Thymus (tissue), 11 donors: ENCODE measurements at regions not wholly inside any gene's neighbourhood (a gene's known extent, or its start where the extent isn't known, plus 50 kb on each side); places are given as distances from the start of the nearest gene placed in this dataset.

Experiments
- DNase-seq, 9 donors: peaks; one replicate each; pipeline ENCODE4 v3.0.0-alpha.2; 2013; ENCODE audit warnings: low spot score in 9 of 9, low read depth in 6 of 9, missing footprints in 1 of 9
- H3K27ac ChIP-seq, 2 donors: one replicate each; pipeline ENCODE4 v1.5.1; 2013; ENCODE audit warnings: control low read depth in 1 of 2, low read depth in 1 of 2, low read length in 1 of 2, mild to moderate bottlenecking in 1 of 2, moderate library complexity in 1 of 2
- H3K27me3 ChIP-seq, 2 donors: one replicate each; pipeline ENCODE4 v1.5.1; 2013; ENCODE audit warnings: low read length in 1 of 2; ENCODE audit not compliant: control insufficient read depth in 2 of 2, insufficient read depth in 1 of 2
- H3K36me3 ChIP-seq, 2 donors: one replicate each; pipeline ENCODE4 v1.5.1; 2013; ENCODE audit warnings: low read length in 1 of 2, mild to moderate bottlenecking in 1 of 2, moderate library complexity in 1 of 2; ENCODE audit not compliant: control insufficient read depth in 2 of 2, insufficient read depth in 2 of 2
- H3K4me1 ChIP-seq, 2 donors: one replicate each; pipeline ENCODE4 v1.5.1; 2013; ENCODE audit warnings: low read length in 2 of 2; ENCODE audit not compliant: control insufficient read depth in 2 of 2, insufficient read depth in 2 of 2
- H3K4me3 ChIP-seq, 2 donors: one replicate each; pipeline ENCODE4 v1.5.1; 2013; ENCODE audit warnings: low read length in 2 of 2, control low read depth in 1 of 2, mild to moderate bottlenecking in 1 of 2
- H3K9me3 ChIP-seq, 2 donors: one replicate each; pipeline ENCODE4 v1.5.1; 2013; ENCODE audit warnings: low read length in 1 of 2, mild to moderate bottlenecking in 1 of 2; ENCODE audit not compliant: control insufficient read depth in 2 of 2, insufficient read depth in 1 of 2
- WGBS: extraction: QIAGEN DNeasy Blood & Tissue Kit; methylation state at CpG from one replicate; pipeline ENCODE4 v1.1.7; 2013; 5-methylcytosine and 5-hydroxymethylcytosine counted together
- donor health status: healthy.

DNA sequence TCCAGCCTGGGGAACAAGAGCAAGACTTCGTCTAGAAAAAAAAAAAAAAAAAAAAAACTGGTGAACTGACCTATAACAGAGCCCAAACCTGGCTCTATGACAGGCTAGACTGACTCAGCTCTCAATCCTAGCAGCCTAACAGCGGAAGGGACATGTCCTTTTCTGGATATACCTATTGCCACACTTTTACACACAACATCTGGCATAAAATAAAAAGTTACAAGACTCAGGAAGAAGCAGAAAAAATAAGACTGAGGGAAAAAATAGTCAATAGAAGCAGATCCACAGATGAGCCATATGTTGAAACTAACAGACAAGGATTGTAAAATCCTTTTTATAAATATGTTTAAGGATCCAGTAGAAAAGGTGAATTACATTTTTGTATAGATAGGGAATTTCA, 57.5 kb upstream of the IPO9 start:
- no peaks in the 10 kb centered on the region for H3K36me3 ChIP-seq
- no peak overlapping the region for H3K4me3 ChIP-seq

GRCh38 chr1:201772178-201772577, 56.8 kb upstream of the IPO9 start:
- Histone ChIP-seq H3K9me3 (no peaks in the 10 kb centered on the region), H3K36me3 (no peaks in the 10 kb centered on the region), H3K27me3 (no peaks in the 10 kb centered on the region), H3K4me3 (no peak overlapping the region), H3K4me1 (no peaks in the 10 kb centered on the region), H3K27ac (no peak overlapping the region)
- no peak for DNase-seq
- 98% methylated on average over 1 of the region's 1 CpG for WGBS

More for the DNA sequence above, 57.5 kb upstream of the IPO9 start:
- 92% methylated on average over 2 of the region's 2 CpGs for WGBS
- no peak for DNase-seq
- H3K9me3 ChIP-seq, result no peaks in the 10 kb centered on the region
- no peaks in the 10 kb centered on the region for H3K27me3 ChIP-seq
- no peak overlapping the region for H3K27ac ChIP-seq
- no peaks in the 10 kb centered on the region for H3K4me1 ChIP-seq

DNA sequence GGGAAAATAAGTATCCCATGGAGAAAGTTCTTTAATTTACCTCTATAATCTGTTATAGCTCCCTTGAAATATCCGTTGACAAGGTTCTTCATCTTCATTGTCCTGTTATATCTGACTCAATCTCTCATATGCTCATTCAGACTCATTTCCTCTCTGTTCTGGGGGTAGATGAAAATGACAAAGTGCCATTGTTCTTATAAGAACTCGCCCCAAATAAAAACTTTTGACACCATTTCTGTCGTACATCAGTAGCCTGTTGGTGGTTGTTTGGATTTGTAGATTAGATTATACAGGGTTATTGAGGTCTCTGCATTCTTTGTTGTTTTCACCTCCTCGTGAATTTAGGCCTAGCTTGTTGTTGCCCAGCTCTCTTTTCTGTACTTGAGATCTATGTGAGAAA, 55.2 kb upstream of the IPO9 start:
- Histone ChIP-seq H3K36me3 (no peaks in the 10 kb centered on the region), H3K9me3 (no peaks in the 10 kb centered on the region), H3K27ac (no peak overlapping the region), H3K27me3 (no peaks in the 10 kb centered on the region), H3K4me3 (no peak overlapping the region), H3K4me1 (no peaks in the 10 kb centered on the region)
- no peak for DNase-seq
- 94% methylated on average over 4 of the region's 4 CpGs for WGBS

DNA sequence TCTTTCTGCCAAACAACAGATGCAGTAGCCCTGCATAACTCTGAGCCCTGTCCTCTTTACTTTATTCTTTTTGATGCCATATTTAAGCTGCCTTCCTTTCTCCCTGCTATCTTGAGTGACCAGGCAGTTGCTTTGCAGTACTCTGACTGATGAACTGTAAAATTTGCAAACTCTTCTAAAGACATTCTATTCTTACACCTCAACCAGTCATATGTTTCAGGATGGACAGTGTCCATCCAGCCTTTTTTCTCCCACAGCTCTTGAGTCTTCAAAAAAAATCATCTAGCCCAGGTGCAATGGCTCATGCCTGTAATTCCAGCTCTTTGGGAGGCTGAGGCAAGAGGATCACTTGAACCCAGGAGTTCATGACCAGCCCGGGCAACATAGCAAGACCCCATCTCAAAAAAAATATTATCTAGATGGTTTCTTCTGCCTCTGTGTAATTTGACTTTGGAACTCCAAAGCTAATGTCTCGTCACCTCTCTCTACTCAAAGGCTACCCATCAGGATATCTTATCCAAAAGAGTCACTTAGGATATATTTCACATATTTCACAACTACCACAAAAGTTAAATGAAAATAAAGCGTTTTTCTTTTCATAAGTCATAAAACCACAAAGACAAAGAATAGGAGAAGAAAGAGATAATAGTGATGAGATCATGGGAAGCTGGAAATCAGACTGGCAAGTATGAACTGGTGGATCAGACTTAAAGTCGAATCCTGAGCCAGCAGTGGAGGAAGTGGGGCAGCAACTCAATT, 54.6 kb upstream of the IPO9 start:
- H3K27me3 ChIP-seq, result no peaks in the 10 kb centered on the region
- DNase-seq, result no peak
- no peaks in the 10 kb centered on the region for H3K9me3 ChIP-seq
- H3K27ac ChIP-seq, result no peak overlapping the region
- no peaks in the 10 kb centered on the region for H3K36me3 ChIP-seq
- WGBS, result 81% methylated on average over 4 of the region's 4 CpGs
- no peaks in the 10 kb centered on the region for H3K4me1 ChIP-seq
- H3K4me3 ChIP-seq, result no peak overlapping the region

DNA sequence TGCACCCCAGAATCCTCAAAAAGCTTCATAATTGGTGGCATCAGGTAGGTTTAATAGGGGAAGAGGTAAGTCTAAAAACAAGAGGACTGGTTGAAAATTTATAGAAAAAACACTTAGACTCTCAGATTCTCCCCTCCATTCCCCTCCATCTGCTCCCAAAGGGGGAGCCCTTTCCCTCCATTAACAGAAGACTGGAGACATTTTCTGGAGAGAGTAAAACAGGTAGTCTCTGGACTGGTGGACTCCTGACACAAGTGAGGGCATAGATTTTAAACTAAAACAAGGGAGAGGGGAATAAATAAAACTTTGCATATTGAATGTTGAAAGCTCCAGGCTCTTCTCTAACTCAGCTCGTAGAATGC, 54.0 kb upstream of the IPO9 start:
- Histone ChIP-seq H3K27me3 (no peaks in the 10 kb centered on the region), H3K27ac (no peak overlapping the region), H3K4me1 (no peaks in the 10 kb centered on the region), H3K9me3 (no peaks in the 10 kb centered on the region), H3K4me3 (no peak overlapping the region), H3K36me3 (no peaks in the 10 kb centered on the region)
- no peak for DNase-seq
- 94% methylated on average over 1 of the region's 1 CpG for WGBS

- H3K9me3 ChIP-seq, result no peaks in the 10 kb centered on the region
- WGBS, result 94% methylated on average over 3 of the region's 3 CpGs
- H3K4me3 ChIP-seq, result no peak overlapping the region
- no peak overlapping the region for H3K27ac ChIP-seq
- H3K4me1 ChIP-seq, result no peaks in the 10 kb centered on the region
- no peak for DNase-seq
- H3K27me3 ChIP-seq, result no peaks in the 10 kb centered on the region
- no peaks in the 10 kb centered on the region for H3K36me3 ChIP-seq
Measured at GRCh38 chr1:201775380-201775779, 53.6 kb upstream of the IPO9 start.

DNA sequence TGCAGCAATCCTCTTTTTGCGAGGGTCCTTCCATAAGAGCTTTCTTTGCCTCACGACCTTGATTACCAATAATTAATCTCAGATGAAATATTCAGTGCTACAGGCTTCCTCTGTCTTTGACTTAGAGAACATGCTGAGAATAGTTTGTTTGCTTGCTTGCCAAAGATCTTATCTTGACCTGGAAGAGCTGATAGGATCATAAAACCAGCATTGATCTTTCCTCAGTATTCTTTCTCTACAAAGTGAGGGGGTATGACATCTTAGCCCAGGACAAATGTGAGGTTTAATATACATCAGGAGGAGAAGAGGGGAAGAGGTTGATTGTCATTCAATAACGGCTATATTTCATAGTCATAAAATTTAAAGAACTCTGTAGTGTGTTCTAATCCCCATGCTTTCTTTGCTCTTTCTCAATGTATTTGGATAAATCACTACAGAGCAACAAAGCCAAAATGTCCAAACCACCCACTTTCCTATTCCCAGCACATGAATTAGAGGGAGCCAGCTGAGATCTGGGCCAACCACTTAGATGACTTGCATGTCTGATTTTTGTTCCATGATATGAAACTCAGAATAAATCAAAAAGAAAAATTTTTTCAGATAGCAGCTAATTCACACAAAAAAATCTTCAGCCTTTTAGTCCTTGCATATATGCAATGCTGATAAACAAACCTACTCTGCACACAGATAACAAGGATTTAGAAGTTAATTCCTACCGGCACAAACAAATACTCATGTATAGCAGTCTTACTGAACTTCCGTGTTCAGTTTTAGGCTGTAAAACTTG, 50.5 kb upstream of the IPO9 start:
- no peaks in the 10 kb centered on the region for H3K4me1 ChIP-seq
- H3K4me3 ChIP-seq, result no peak overlapping the region
- no peaks in the 10 kb centered on the region for H3K9me3 ChIP-seq
- H3K36me3 ChIP-seq, result peaks cover 0 to 5% of the 10 kb centered on the region in 2 donors
- no peak overlapping the region for H3K27ac ChIP-seq
- DNase-seq, result no peak
- no peaks in the 10 kb centered on the region for H3K27me3 ChIP-seq
- 94% methylated on average over 5 of the region's 5 CpGs for WGBS
